ENCODE measurements at regions not wholly inside any gene's neighbourhood (a gene's known extent, or its start where the extent isn't known, plus 50 kb on each side); places are given as distances from the start of the nearest gene placed in this dataset.
"Not testable (repeated sequence)": the region's sequence is repeated elsewhere in the genome, so short reads cannot be mapped to it uniquely, and the experiment has no call there.

- no peaks in the 10 kb centered on the region for H3K4me1 ChIP-seq (ENCODE audit: control insufficient read depth in 2 of 2, insufficient read depth in 2 of 2, low read length in 2 of 2)
- H3K9ac ChIP-seq (ENCODE audit: low read depth in 1 of 2, low read length in 2 of 2): no peak overlapping the region
- H3K9me3 ChIP-seq (ENCODE audit: control insufficient read depth in 2 of 2, low read length in 2 of 2): no peaks in the 10 kb centered on the region
- H3K36me3 ChIP-seq (ENCODE audit: control insufficient read depth in 2 of 2, insufficient read depth in 2 of 2, low read length in 2 of 2): no peaks in the 10 kb centered on the region
- H3K4me3 ChIP-seq (ENCODE audit: low read length in 2 of 2): no peak overlapping the region
- no peaks in the 10 kb centered on the region for H3K27me3 ChIP-seq (ENCODE audit: control insufficient read depth in 2 of 2, insufficient read depth in 2 of 2, low read length in 2 of 2)
- H3K27ac ChIP-seq (ENCODE audit: low read depth in 2 of 2, low read length in 2 of 2): no peak overlapping the region
Observed at GRCh38 chr4:163703251-163703650, 208.8 kb downstream of the TMA16 start.

GRCh38 chr4:163707873-163708272 lies 213.4 kb downstream of the TMA16 start:
- Histone ChIP-seq H3K9me3 (ENCODE audit: control insufficient read depth in 2 of 2, low read length in 2 of 2) (no peaks in the 10 kb centered on the region), H3K4me3 (ENCODE audit: low read length in 2 of 2) (no peak overlapping the region), H3K9ac (ENCODE audit: low read depth in 1 of 2, low read length in 2 of 2) (no peak overlapping the region), H3K27me3 (ENCODE audit: control insufficient read depth in 2 of 2, insufficient read depth in 2 of 2, low read length in 2 of 2) (no peaks in the 10 kb centered on the region), H3K27ac (ENCODE audit: low read depth in 2 of 2, low read length in 2 of 2) (no peak overlapping the region), H3K4me1 (ENCODE audit: control insufficient read depth in 2 of 2, insufficient read depth in 2 of 2, low read length in 2 of 2) (no peaks in the 10 kb centered on the region), H3K36me3 (ENCODE audit: control insufficient read depth in 2 of 2, insufficient read depth in 2 of 2, low read length in 2 of 2) (no peaks in the 10 kb centered on the region)

- H3K36me3 ChIP-seq (ENCODE audit: control insufficient read depth in 2 of 2, insufficient read depth in 2 of 2, low read length in 2 of 2): no peaks in the 10 kb centered on the region
- no peaks in the 10 kb centered on the region for H3K4me1 ChIP-seq (ENCODE audit: control insufficient read depth in 2 of 2, insufficient read depth in 2 of 2, low read length in 2 of 2)
- H3K9me3 ChIP-seq (ENCODE audit: control insufficient read depth in 2 of 2, low read length in 2 of 2): no peaks in the 10 kb centered on the region
- no peak overlapping the region for H3K27ac ChIP-seq (ENCODE audit: low read depth in 2 of 2, low read length in 2 of 2)
- H3K9ac ChIP-seq (ENCODE audit: low read depth in 1 of 2, low read length in 2 of 2): no peak overlapping the region
- H3K4me3 ChIP-seq (ENCODE audit: low read length in 2 of 2): no peak overlapping the region
- H3K27me3 ChIP-seq (ENCODE audit: control insufficient read depth in 2 of 2, insufficient read depth in 2 of 2, low read length in 2 of 2): no peaks in the 10 kb centered on the region
Observed at GRCh38 chr4:163709601-163710000, 215.1 kb downstream of the TMA16 start.

- Histone ChIP-seq H3K36me3 (ENCODE audit: control insufficient read depth in 2 of 2, insufficient read depth in 2 of 2, low read length in 2 of 2) (no peaks in the 10 kb centered on the region), H3K27ac (ENCODE audit: low read depth in 2 of 2, low read length in 2 of 2) (no peak overlapping the region), H3K4me1 (ENCODE audit: control insufficient read depth in 2 of 2, insufficient read depth in 2 of 2, low read length in 2 of 2) (no peaks in the 10 kb centered on the region), H3K9me3 (ENCODE audit: control insufficient read depth in 2 of 2, low read length in 2 of 2) (no peaks in the 10 kb centered on the region), H3K9ac (ENCODE audit: low read depth in 1 of 2, low read length in 2 of 2) (no peak overlapping the region), H3K27me3 (ENCODE audit: control insufficient read depth in 2 of 2, insufficient read depth in 2 of 2, low read length in 2 of 2) (no peaks in the 10 kb centered on the region), H3K4me3 (ENCODE audit: low read length in 2 of 2) (no peak overlapping the region)
Observed at GRCh38 chr4:163710158-163710557, 215.7 kb downstream of the TMA16 start.

GRCh38 chr4:163724495-163724894 lies 230.0 kb downstream of the TMA16 start:
- not testable (repeated sequence) for H3K4me1 ChIP-seq (ENCODE audit: control insufficient read depth in 2 of 2, insufficient read depth in 2 of 2, low read length in 2 of 2); H3K9me3 ChIP-seq (ENCODE audit: control insufficient read depth in 2 of 2, low read length in 2 of 2); H3K36me3 ChIP-seq (ENCODE audit: control insufficient read depth in 2 of 2, insufficient read depth in 2 of 2, low read length in 2 of 2); H3K4me3 ChIP-seq (ENCODE audit: low read length in 2 of 2); H3K27me3 ChIP-seq (ENCODE audit: control insufficient read depth in 2 of 2, insufficient read depth in 2 of 2, low read length in 2 of 2); H3K27ac ChIP-seq (ENCODE audit: low read depth in 2 of 2, low read length in 2 of 2); H3K9ac ChIP-seq (ENCODE audit: low read depth in 1 of 2, low read length in 2 of 2)

GRCh38 chr4:163726641-163727040 lies 232.2 kb downstream of the TMA16 start:
- Histone ChIP-seq H3K9me3 (ENCODE audit: control insufficient read depth in 2 of 2, low read length in 2 of 2) (peaks cover 0 to 3% of the 10 kb centered on the region in 2 donors), H3K9ac (ENCODE audit: low read depth in 1 of 2, low read length in 2 of 2) (no peak overlapping the region), H3K27ac (ENCODE audit: low read depth in 2 of 2, low read length in 2 of 2) (no peak overlapping the region), H3K4me3 (ENCODE audit: low read length in 2 of 2) (no peak overlapping the region), H3K27me3 (ENCODE audit: control insufficient read depth in 2 of 2, insufficient read depth in 2 of 2, low read length in 2 of 2) (no peaks in the 10 kb centered on the region), H3K4me1 (ENCODE audit: control insufficient read depth in 2 of 2, insufficient read depth in 2 of 2, low read length in 2 of 2) (no peaks in the 10 kb centered on the region), H3K36me3 (ENCODE audit: control insufficient read depth in 2 of 2, insufficient read depth in 2 of 2, low read length in 2 of 2) (no peaks in the 10 kb centered on the region)

- H3K9me3 ChIP-seq (ENCODE audit: control insufficient read depth in 2 of 2, low read length in 2 of 2): peaks cover 0 to 3% of the 10 kb centered on the region in 2 donors
- no peak overlapping the region for H3K27ac ChIP-seq (ENCODE audit: low read depth in 2 of 2, low read length in 2 of 2)
- no peak overlapping the region for H3K9ac ChIP-seq (ENCODE audit: low read depth in 1 of 2, low read length in 2 of 2)
- no peaks in the 10 kb centered on the region for H3K36me3 ChIP-seq (ENCODE audit: control insufficient read depth in 2 of 2, insufficient read depth in 2 of 2, low read length in 2 of 2)
- H3K27me3 ChIP-seq (ENCODE audit: control insufficient read depth in 2 of 2, insufficient read depth in 2 of 2, low read length in 2 of 2): no peaks in the 10 kb centered on the region
- no peaks in the 10 kb centered on the region for H3K4me1 ChIP-seq (ENCODE audit: control insufficient read depth in 2 of 2, insufficient read depth in 2 of 2, low read length in 2 of 2)
- no peak overlapping the region for H3K4me3 ChIP-seq (ENCODE audit: low read length in 2 of 2)
Observed at GRCh38 chr4:163731071-163731470, 236.6 kb downstream of the TMA16 start.

GRCh38 chr4:163732473-163732872 lies 238.0 kb downstream of the TMA16 start:
- Histone ChIP-seq H3K4me1 (ENCODE audit: control insufficient read depth in 2 of 2, insufficient read depth in 2 of 2, low read length in 2 of 2) (no peaks in the 10 kb centered on the region), H3K27ac (ENCODE audit: low read depth in 2 of 2, low read length in 2 of 2) (no peak overlapping the region), H3K27me3 (ENCODE audit: control insufficient read depth in 2 of 2, insufficient read depth in 2 of 2, low read length in 2 of 2) (no peaks in the 10 kb centered on the region), H3K9me3 (ENCODE audit: control insufficient read depth in 2 of 2, low read length in 2 of 2) (peaks cover 0 to 3% of the 10 kb centered on the region in 2 donors), H3K36me3 (ENCODE audit: control insufficient read depth in 2 of 2, insufficient read depth in 2 of 2, low read length in 2 of 2) (no peaks in the 10 kb centered on the region), H3K9ac (ENCODE audit: low read depth in 1 of 2, low read length in 2 of 2) (no peak overlapping the region), H3K4me3 (ENCODE audit: low read length in 2 of 2) (no peak overlapping the region)

- Histone ChIP-seq H3K4me3 (ENCODE audit: low read length in 2 of 2) (no peak overlapping the region), H3K4me1 (ENCODE audit: control insufficient read depth in 2 of 2, insufficient read depth in 2 of 2, low read length in 2 of 2) (no peaks in the 10 kb centered on the region), H3K9ac (ENCODE audit: low read depth in 1 of 2, low read length in 2 of 2) (no peak overlapping the region), H3K9me3 (ENCODE audit: control insufficient read depth in 2 of 2, low read length in 2 of 2) (no peaks in the 10 kb centered on the region), H3K36me3 (ENCODE audit: control insufficient read depth in 2 of 2, insufficient read depth in 2 of 2, low read length in 2 of 2) (no peaks in the 10 kb centered on the region), H3K27ac (ENCODE audit: low read depth in 2 of 2, low read length in 2 of 2) (no peak overlapping the region), H3K27me3 (ENCODE audit: control insufficient read depth in 2 of 2, insufficient read depth in 2 of 2, low read length in 2 of 2) (no peaks in the 10 kb centered on the region)
Observed at GRCh38 chr4:163736876-163737275, 242.4 kb downstream of the TMA16 start.

- H3K9ac ChIP-seq (ENCODE audit: low read depth in 1 of 2, low read length in 2 of 2); H3K4me1 ChIP-seq (ENCODE audit: control insufficient read depth in 2 of 2, insufficient read depth in 2 of 2, low read length in 2 of 2); H3K27me3 ChIP-seq (ENCODE audit: control insufficient read depth in 2 of 2, insufficient read depth in 2 of 2, low read length in 2 of 2); H3K9me3 ChIP-seq (ENCODE audit: control insufficient read depth in 2 of 2, low read length in 2 of 2); H3K36me3 ChIP-seq (ENCODE audit: control insufficient read depth in 2 of 2, insufficient read depth in 2 of 2, low read length in 2 of 2); H3K27ac ChIP-seq (ENCODE audit: low read depth in 2 of 2, low read length in 2 of 2); H3K4me3 ChIP-seq (ENCODE audit: low read length in 2 of 2): not testable (repeated sequence)
Observed at GRCh38 chr4:163737846-163738245, 243.4 kb downstream of the TMA16 start.

- Histone ChIP-seq H3K27me3 (ENCODE audit: control insufficient read depth in 2 of 2, insufficient read depth in 2 of 2, low read length in 2 of 2) (no peaks in the 10 kb centered on the region), H3K27ac (ENCODE audit: low read depth in 2 of 2, low read length in 2 of 2) (no peak overlapping the region), H3K4me1 (ENCODE audit: control insufficient read depth in 2 of 2, insufficient read depth in 2 of 2, low read length in 2 of 2) (no peaks in the 10 kb centered on the region), H3K4me3 (ENCODE audit: low read length in 2 of 2) (no peak overlapping the region), H3K36me3 (ENCODE audit: control insufficient read depth in 2 of 2, insufficient read depth in 2 of 2, low read length in 2 of 2) (no peaks in the 10 kb centered on the region), H3K9me3 (ENCODE audit: control insufficient read depth in 2 of 2, low read length in 2 of 2) (no peaks in the 10 kb centered on the region), H3K9ac (ENCODE audit: low read depth in 1 of 2, low read length in 2 of 2) (no peak overlapping the region)
Observed at GRCh38 chr4:163738521-163738920, 244.0 kb downstream of the TMA16 start.

Data from mucosa of rectum (tissue), 2 donors.